ENCODE measurements at regions not wholly inside any gene's neighbourhood (a gene's known extent, or its start where the extent isn't known, plus 50 kb on each side); places are given as distances from the start of the nearest gene placed in this dataset.

- no peak overlapping the region for H3K4ac ChIP-seq (ENCODE audit: low read depth, low read length)
Measured at GRCh38 chr3:31450345-31450744, 82.4 kb upstream of the STT3B start.

More at GRCh38 chr3:31450345-31450744, 82.4 kb upstream of the STT3B start:
- Histone ChIP-seq H3K9me3 (ENCODE audit: control insufficient read depth, insufficient read depth, low read length) (no peaks in the 10 kb centered on the region), H4K20me1 (ENCODE audit: insufficient read depth, low read length) (no peaks in the 10 kb centered on the region), H4K8ac (ENCODE audit: low read depth in 2 of 2, low read length in 2 of 2) (no peak overlapping the region), H3K27ac (ENCODE audit: insufficient read depth, low read length) (no peak overlapping the region), H4K5ac (ENCODE audit: low read depth, low read length) (no peak overlapping the region), H3K4me2 (ENCODE audit: low read depth, low read length) (no peak overlapping the region), H3K56ac (ENCODE audit: extremely low read depth, insufficient read depth, low read length) (no peak overlapping the region), H2AFZ (replicated peaks; ENCODE audit: low read length, poor library complexity) (no peak overlapping the region), H3K4me1 (ENCODE audit: control insufficient read depth, insufficient read depth, low read length) (no peaks in the 10 kb centered on the region), H3K23ac (ENCODE audit: low read depth, low read length) (no peak overlapping the region), H2AK9ac (replicated peaks; ENCODE audit: low read depth, low read length, poor library complexity) (no peak overlapping the region), H3K9me1 (ENCODE audit: insufficient read depth, low read length) (no peaks in the 10 kb centered on the region), H2BK15ac (ENCODE audit: low read depth, low read length) (no peak overlapping the region), H3K14ac (replicated peaks; ENCODE audit: low read depth, low read length) (no peak overlapping the region), H3K4me3 (ENCODE audit: insufficient read depth, low read depth, low read length) (no peak overlapping the region), H2BK5ac (ENCODE audit: low read depth, low read length, poor library complexity, severe bottlenecking) (no peak overlapping the region), H2AK5ac (ENCODE audit: low read depth, low read length) (no peak overlapping the region), H4K91ac (ENCODE audit: insufficient read depth, low read depth, low read length) (no peak overlapping the region), H2BK20ac (ENCODE audit: low read depth, low read length) (no peak overlapping the region), H2BK120ac (ENCODE audit: low read depth, low read length) (no peak overlapping the region), H3K79me1 (ENCODE audit: low read depth in 1 of 2, low read length in 2 of 2) (no peaks in the 10 kb centered on the region), H3K9ac (ENCODE audit: low read depth, low read length) (no peak overlapping the region), H3K18ac (ENCODE audit: low read depth, low read length) (no peak overlapping the region), H3K27me3 (ENCODE audit: control insufficient read depth, insufficient read depth, low read length) (no peaks in the 10 kb centered on the region; the same call in 1 of the 2 replicates), H3K36me3 (ENCODE audit: control insufficient read depth, insufficient read depth, low read length) (no peaks in the 10 kb centered on the region)
- no peak for TF ChIP-seq FOS (IDR thresholded peaks at IDR 0.05; ENCODE audit: low read depth, low read length)
- TF ChIP-seq POLR2A (IDR thresholded peaks at IDR 0.05; ENCODE audit: low read depth, low read length), result no peak
- TF ChIP-seq MXI1 (IDR thresholded peaks at IDR 0.05; ENCODE audit: borderline replicate concordance, low read depth, low read length), result no peak
- TF ChIP-seq CTCF (conservative IDR thresholded peaks at IDR 0.05; ENCODE audit: low read depth, low read length), result no peak
- no peak for TF ChIP-seq BHLHE40 (IDR thresholded peaks at IDR 0.05; ENCODE audit: low read depth, low read length)
- no peak for TF ChIP-seq MAZ (IDR thresholded peaks at IDR 0.05; ENCODE audit: borderline replicate concordance, low read depth, low read length)
- no peak for TF ChIP-seq SMC3 (IDR thresholded peaks at IDR 0.05; ENCODE audit: low read depth, low read length)
- TF ChIP-seq RFX5 (IDR thresholded peaks at IDR 0.05; ENCODE audit: low read depth, low read length), result no peak
- TF ChIP-seq MAFK (IDR thresholded peaks at IDR 0.05; ENCODE audit: low read depth, low read length), result no peak
- CTCF ChIA-PET, result no interaction called here
- dilution Hi-C loops (cut with HindIII; ENCODE audit: low sequenced_read_pairs, unreplicated experiment) (no loop called here), in situ Hi-C loops (cut with MboI; ENCODE audit: low sequenced_read_pairs) (no loop called here), intact Hi-C loops (cut with micrococcal nuclease) (no loop called here)
- no TSS peak for BruUV-seq (replicated peaks)
- ATAC-seq (ENCODE audit: low read depth) (no peak), DNase-seq (no peak)
- POLR2A ChIA-PET (ENCODE audit: unreplicated experiment), result no interaction called here

All from IMR-90 (cell line).